H1 (cell line): ENCODE measurements at regions not wholly inside any gene's neighbourhood (a gene's known extent, or its start where the extent isn't known, plus 50 kb on each side); places are given as distances from the start of the nearest gene placed in this dataset.

Source experiments
- CTCF ChIA-PET: fragments of 300-600 bp; sonication (Branson Sonifier 250); formaldehyde crosslinking; loops from one replicate; lab custom pipeline; 2021; ENCODE audit not compliant: partially characterized antibody; lab: Charles Lee
- POLR2A ChIA-PET: fragments of 300-600 bp; sonication (Branson Sonifier 250); formaldehyde crosslinking; loops from one replicate; lab custom pipeline; 2021; ENCODE audit warnings: inconsistent platforms; ENCODE audit not compliant: partially characterized antibody; lab: Charles Lee
- DNase-seq, 2 experiments: peaks; one replicate each; pipeline versions ENCODE4 v3.0.0 to v3.0.0-alpha.2; 2010 to 2022; ENCODE audit warnings: low spot score in 2 of 2, low read depth in 1 of 2, mixed read lengths in 1 of 2
- FAIRE-seq: peaks from 2 replicates; lab custom pipeline; 2011; peaks lifted over from hg19 to GRCh38; lab: Jason Lieb, UNC
- H2AFZ ChIP-seq: 2 replicates; pipeline ENCODE4 v1.8.1; 2012; ENCODE audit warnings: low read length, inconsistent platforms
- H2AK5ac ChIP-seq: 2 replicates; pipeline ENCODE4 v1.6.1; 2013; ENCODE audit warnings: low read depth, low read length
- H2BK120ac ChIP-seq: replicated peaks from 2 replicates; pipeline ENCODE3; 2013; ENCODE audit warnings: low read depth, low read length, inconsistent platforms
- H2BK12ac ChIP-seq: 2 replicates; pipeline ENCODE4 v1.6.1; 2013; ENCODE audit warnings: low read depth, low read length
- H2BK15ac ChIP-seq: 2 replicates; pipeline ENCODE4 v1.6.1; 2013; ENCODE audit warnings: low read length
- H2BK20ac ChIP-seq: 2 replicates; pipeline ENCODE4 v1.6.1; 2013; ENCODE audit warnings: low read length
- H2BK5ac ChIP-seq: 2 replicates; pipeline ENCODE4 v1.6.1; 2013; ENCODE audit warnings: low read depth, low read length
- H3K14ac ChIP-seq: 2 replicates; pipeline ENCODE4 v1.6.1; 2013; ENCODE audit warnings: inconsistent platforms; ENCODE audit not compliant: insufficient read length
- H3K18ac ChIP-seq: 2 replicates; pipeline ENCODE4 v1.6.1; 2013; ENCODE audit warnings: low read length; ENCODE audit errors: extremely low read depth
- H3K23ac ChIP-seq: 2 replicates; pipeline ENCODE4 v1.6.1; 2013; ENCODE audit warnings: inconsistent platforms; ENCODE audit not compliant: insufficient read length
- H3K23me2 ChIP-seq: 2 replicates; pipeline ENCODE4 v1.6.1; 2013; ENCODE audit warnings: low read depth, low read length
- H3K27ac ChIP-seq: 2 replicates; pipeline ENCODE4 v1.6.1; 2011; ENCODE audit warnings: low read depth, low read length, inconsistent platforms
- H3K27me3 ChIP-seq, 4 experiments: replicated peaks in 1 of 4; 1 replicate in 1 of 4; 2 replicates in 3 of 4; pipeline versions ENCODE4 v1.6.1 to v1.8.1; 2011 to 2013; ENCODE audit warnings: low read length in 3 of 4, mild to moderate bottlenecking in 3 of 4, inconsistent platforms in 2 of 4, mixed read lengths in 2 of 4, moderate library complexity in 1 of 4; ENCODE audit not compliant: control insufficient read depth in 3 of 4, insufficient read depth in 3 of 4; ENCODE audit errors: extremely low read depth in 1 of 4
- H3K36me3 ChIP-seq, 4 experiments: 2 replicates each; pipeline versions ENCODE4 v1.6.1 to v1.8.1; 2011 to 2013; ENCODE audit warnings: mild to moderate bottlenecking in 4 of 4, low read length in 3 of 4, moderate library complexity in 2 of 4, control low read depth in 1 of 4, inconsistent platforms in 1 of 4; ENCODE audit not compliant: insufficient read depth in 4 of 4, control insufficient read depth in 2 of 4
- H3K4ac ChIP-seq: replicated peaks from 2 replicates; pipeline ENCODE3; 2013; ENCODE audit warnings: low read length, low read depth, mixed read lengths, inconsistent platforms; ENCODE audit not compliant: insufficient read length
- H3K4me1 ChIP-seq, 4 experiments: replicated peaks in 1 of 4; 1 replicate in 1 of 4; 2 replicates in 3 of 4; pipeline versions ENCODE4 v1.6.1 to v1.8.1; 2011 to 2013; ENCODE audit warnings: low read length in 3 of 4, inconsistent platforms in 2 of 4, mixed read lengths in 1 of 4; ENCODE audit not compliant: insufficient read depth in 4 of 4, control insufficient read depth in 3 of 4
- H3K4me2 ChIP-seq, 2 experiments: 2 replicates each; pipeline versions ENCODE4 v1.6.1 to v1.8.1; 2011 to 2013; ENCODE audit warnings: low read depth in 2 of 2, low read length in 2 of 2, control low read depth in 1 of 2, inconsistent platforms in 1 of 2, mild to moderate bottlenecking in 1 of 2; ENCODE audit not compliant: insufficient read depth in 1 of 2
- H3K4me3 ChIP-seq, 4 experiments: fragments of 200-600, 300-600 bp in 1 of 4; sonication (generic), shearing (Covaris generic), sonication (Bioruptor Twin) in 1 of 4; 2 replicates each; pipeline versions ENCODE4 v1.5.1 to v1.8.1; 2011 to 2016; ENCODE audit warnings: low read length in 4 of 4, low read depth in 3 of 4, control low read depth in 2 of 4, inconsistent platforms in 2 of 4, mild to moderate bottlenecking in 2 of 4, mixed read lengths in 1 of 4, moderate library complexity in 1 of 4; ENCODE audit not compliant: insufficient read depth in 2 of 4; ENCODE audit errors: extremely low read depth in 1 of 4
- H3K56ac ChIP-seq: replicated peaks from 2 replicates; pipeline ENCODE3; 2013; ENCODE audit warnings: low read depth, mild to moderate bottlenecking, mixed read lengths, low read length, inconsistent platforms; ENCODE audit not compliant: insufficient read length
- H3K79me1 ChIP-seq: 2 replicates; pipeline ENCODE4 v1.6.1; 2013; ENCODE audit warnings: low read depth, low read length, control low read depth
- H3K79me2 ChIP-seq, 2 experiments: 2 replicates each; pipeline versions ENCODE4 v1.6.1 to v1.8.1; 2012 to 2013; ENCODE audit warnings: low read length in 2 of 2, mild to moderate bottlenecking in 2 of 2, inconsistent platforms in 1 of 2; ENCODE audit not compliant: insufficient read depth in 2 of 2, control insufficient read depth in 1 of 2
- H3K9ac ChIP-seq, 4 experiments: replicated peaks in 1 of 4; 1 replicate in 1 of 4; 2 replicates in 3 of 4; pipeline versions ENCODE4 v1.6.1 to v1.8.1; 2011 to 2013; ENCODE audit warnings: low read depth in 3 of 4, low read length in 3 of 4, control low read depth in 2 of 4, mild to moderate bottlenecking in 2 of 4, moderate library complexity in 2 of 4, inconsistent platforms in 1 of 4; ENCODE audit errors: extremely low read depth in 1 of 4
- H3K9me3 ChIP-seq, 2 experiments: 2 replicates each; pipeline versions ENCODE4 v1.6.1 to v1.8.1; 2012 to 2013; ENCODE audit warnings: mild to moderate bottlenecking in 2 of 2, moderate library complexity in 2 of 2, control low read depth in 1 of 2, inconsistent platforms in 1 of 2, low read depth in 1 of 2, low read length in 1 of 2, mixed read lengths in 1 of 2; ENCODE audit not compliant: insufficient read depth in 2 of 2
- H4K20me1 ChIP-seq, 2 experiments: replicated peaks in 1 of 2; 2 replicates each; pipeline versions ENCODE3 to v1.8.1; 2011 to 2013; ENCODE audit warnings: inconsistent platforms in 2 of 2, low read length in 2 of 2, mild to moderate bottlenecking in 1 of 2; ENCODE audit not compliant: insufficient read depth in 2 of 2, control insufficient read depth in 1 of 2
- H4K5ac ChIP-seq: 2 replicates; pipeline ENCODE4 v1.6.1; 2013; ENCODE audit warnings: low read length, low read depth, mixed read lengths, inconsistent platforms; ENCODE audit not compliant: insufficient read length
- H4K8ac ChIP-seq: 2 replicates; pipeline ENCODE4 v1.8.0; 2013; ENCODE audit warnings: mild to moderate bottlenecking, moderate library complexity, low read length, inconsistent platforms; ENCODE audit not compliant: insufficient read depth; ENCODE audit errors: extremely low read depth
- H4K91ac ChIP-seq: replicated peaks from 2 replicates; pipeline ENCODE3; 2013; ENCODE audit warnings: low read length, mixed read lengths, inconsistent platforms; ENCODE audit not compliant: insufficient read length
- ASH2L ChIP-seq: fragments of 200-600, 300-600 bp; sonication (generic); IDR thresholded peaks from one replicate; pipeline ENCODE4 v1.7.1; 2017; ENCODE audit warnings: low read length
- BCL11A ChIP-seq, 2 experiments: IDR thresholded peaks; one replicate each; pipeline ENCODE4 v1.6.1; 2011; ENCODE audit warnings: low read depth in 2 of 2, low read length in 2 of 2, mild to moderate bottlenecking in 2 of 2
- EZH2 ChIP-seq: fragments of 200-600 bp; sonication (generic); IDR thresholded peaks from 2 replicates; pipeline ENCODE4 v1.7.1; 2012; ENCODE audit warnings: low read depth, mild to moderate bottlenecking, moderate library complexity, low read length, inconsistent platforms; ENCODE audit not compliant: severe bottlenecking
- GABPA ChIP-seq: IDR thresholded peaks from 2 replicates; pipeline ENCODE4 v1.6.1; 2011; ENCODE audit warnings: mild to moderate bottlenecking, low read length, moderate library complexity, borderline replicate concordance; ENCODE audit not compliant: insufficient read depth
- POLR2AphosphoS5 ChIP-seq: IDR thresholded peaks from 2 replicates; pipeline ENCODE4 v1.6.1; 2011; ENCODE audit warnings: low read depth, low read length
- SP4 ChIP-seq: IDR thresholded peaks from 2 replicates; pipeline ENCODE4 v1.6.1; 2012; ENCODE audit warnings: low read length, inconsistent platforms
- TBP ChIP-seq: IDR thresholded peaks from 2 replicates; pipeline ENCODE4 v1.6.1; 2011; ENCODE audit warnings: low read depth, low read length, improper control_type of control experiment
- TCF12 ChIP-seq: IDR thresholded peaks from 2 replicates; pipeline ENCODE4 v1.6.1; 2011; ENCODE audit warnings: low read depth, mild to moderate bottlenecking, low read length
- YY1 ChIP-seq: IDR thresholded peaks from 2 replicates; pipeline ENCODE4 v1.6.1; 2011; ENCODE audit warnings: low read depth, mild to moderate bottlenecking, low read length
- WGBS, 2 experiments: shearing (Covaris generic) in 1 of 2; methylation state at CpG; one replicate each; pipeline versions ENCODE4 v1.1.6 to v1.1.7; 2013 to 2015; ENCODE audit warnings: low lambda C conversion rate in 2 of 2, mixed read lengths in 2 of 2, inconsistent platforms in 1 of 2, low coverage in 1 of 2, missing lambda C conversion rate in 1 of 2; ENCODE audit not compliant: insufficient replicate concordance in 2 of 2, insufficient coverage in 1 of 2, insufficient read length in 1 of 2; ENCODE audit errors: extremely low coverage in 1 of 2, missing lambda C conversion rate in 1 of 2; 5-methylcytosine and 5-hydroxymethylcytosine counted together
- TF ChIP-seq, protein P1 (sequence below): IDR thresholded peaks from 2 replicates; pipeline ENCODE4 v1.6.1; 2012; ENCODE audit warnings: low read length, inconsistent platforms

DNA sequence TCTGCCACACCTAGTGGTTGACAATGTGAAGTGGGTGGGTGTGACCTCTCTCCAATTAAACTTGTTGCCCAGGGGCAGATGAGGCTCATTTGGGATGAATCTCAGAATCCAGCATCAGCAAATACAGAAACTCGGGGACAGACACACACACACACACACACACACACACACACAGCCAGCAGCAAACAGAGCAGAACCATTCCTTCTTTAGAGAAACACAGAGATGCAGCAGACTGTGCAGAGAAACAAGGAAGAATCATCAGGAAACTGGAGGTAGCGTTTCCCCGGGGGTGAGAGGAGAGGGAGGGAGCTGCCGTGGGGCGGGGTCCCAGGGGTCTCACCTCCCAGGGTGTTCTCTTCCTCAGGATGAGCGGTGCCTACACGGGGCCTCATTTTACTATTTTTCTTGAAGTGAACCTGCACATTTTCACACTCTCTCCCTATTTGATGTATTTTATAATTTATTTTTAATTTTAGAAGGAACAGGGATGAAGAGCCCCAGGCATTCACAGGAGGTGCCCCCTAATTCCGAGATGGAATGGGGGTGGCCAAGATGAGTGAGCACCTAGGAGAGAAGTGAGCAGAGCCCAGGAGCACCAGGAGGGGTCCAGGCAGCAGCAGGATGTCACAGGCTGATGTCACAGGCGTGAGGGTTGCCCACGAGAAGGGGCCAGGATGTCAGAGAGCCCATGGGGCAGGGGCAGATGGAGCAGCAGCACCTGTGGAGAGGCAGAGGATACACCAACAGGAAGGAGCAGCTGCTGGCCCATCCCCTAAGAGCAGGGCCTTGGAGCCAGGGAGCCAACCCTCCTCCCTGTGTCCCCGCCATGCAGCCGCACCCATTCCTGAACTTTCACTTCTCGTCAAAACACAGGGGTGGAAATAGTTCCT lies 85.3 kb upstream of the PPP2R2D start:
- Histone ChIP-seq H3K9me3 (no peaks in the 10 kb centered on the region), H2AK5ac (no peak overlapping the region), H2BK20ac (no peak overlapping the region), H3K18ac (no peak overlapping the region; the same call in 1 of the 2 replicates), H2AFZ (no peak overlapping the region), H3K27me3 (no peaks in the 10 kb centered on the region), H3K27ac (no peak overlapping the region), H4K91ac (no peak overlapping the region), H2BK12ac (no peak overlapping the region), H3K4me1 (peaks cover 0 to 7% (median 3%) of the 10 kb centered on the region in 4 experiments; a peak in 4 of 7 replicates), H3K4me3 (no peak overlapping the region), H2BK15ac (no peak overlapping the region; the same call in 1 of the 2 replicates), H2BK120ac (no peak overlapping the region), H3K14ac (no peak overlapping the region), H3K23ac (no peak overlapping the region), H3K56ac (no peak overlapping the region), H2BK5ac (no peak overlapping the region), H4K8ac (no peak overlapping the region), H4K20me1 (peaks cover 0 to under 1% of the 10 kb centered on the region in 2 experiments), H3K79me1 (no peaks in the 10 kb centered on the region), H3K4ac (no peak overlapping the region), H3K79me2 (no peaks in the 10 kb centered on the region), H3K36me3 (no peaks in the 10 kb centered on the region), H3K4me2 (no peak overlapping the region), H3K9ac (no peak overlapping the region), H3K23me2 (no peaks in the 10 kb centered on the region; the same call in 1 of the 2 replicates), H4K5ac (no peak overlapping the region)
- ChIA-PET POLR2A (interaction anchor here (1.4 kb wide), 1 partner anchor 10 kb away, joined by 3 read pairs; no protein-coding TSS in a partner anchor), CTCF (no interaction called here)
- 73% methylated on average over 10 of the region's 13 CpGs; no CpG with 5 or more reads in 1 of the 2 experiments for WGBS, 2 experiments
- FAIRE-seq (no peak), DNase-seq (peak in 1 of 2 experiments; percentile 30)
- TF ChIP-seq, protein P1, sequence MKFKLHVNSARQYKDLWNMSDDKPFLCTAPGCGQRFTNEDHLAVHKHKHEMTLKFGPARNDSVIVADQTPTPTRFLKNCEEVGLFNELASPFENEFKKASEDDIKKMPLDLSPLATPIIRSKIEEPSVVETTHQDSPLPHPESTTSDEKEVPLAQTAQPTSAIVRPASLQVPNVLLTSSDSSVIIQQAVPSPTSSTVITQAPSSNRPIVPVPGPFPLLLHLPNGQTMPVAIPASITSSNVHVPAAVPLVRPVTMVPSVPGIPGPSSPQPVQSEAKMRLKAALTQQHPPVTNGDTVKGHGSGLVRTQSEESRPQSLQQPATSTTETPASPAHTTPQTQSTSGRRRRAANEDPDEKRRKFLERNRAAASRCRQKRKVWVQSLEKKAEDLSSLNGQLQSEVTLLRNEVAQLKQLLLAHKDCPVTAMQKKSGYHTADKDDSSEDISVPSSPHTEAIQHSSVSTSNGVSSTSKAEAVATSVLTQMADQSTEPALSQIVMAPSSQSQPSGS = no peak
- TF ChIP-seq POLR2AphosphoS5 (no peak), BCL11A (IDR thresholded peaks at IDR 0.05; ENCODE audit: low read depth in 2 of 2, low read length in 2 of 2) (no peak), ASH2L (no peak), TCF12 (no peak), GABPA (no peak), EZH2 (no peak), YY1 (no peak), TBP (no peak), SP4 (no peak)
